ENCODE measurements at regions not wholly inside any gene's neighbourhood (a gene's known extent, or its start where the extent isn't known, plus 50 kb on each side); places are given as distances from the start of the nearest gene placed in this dataset.

DNA sequence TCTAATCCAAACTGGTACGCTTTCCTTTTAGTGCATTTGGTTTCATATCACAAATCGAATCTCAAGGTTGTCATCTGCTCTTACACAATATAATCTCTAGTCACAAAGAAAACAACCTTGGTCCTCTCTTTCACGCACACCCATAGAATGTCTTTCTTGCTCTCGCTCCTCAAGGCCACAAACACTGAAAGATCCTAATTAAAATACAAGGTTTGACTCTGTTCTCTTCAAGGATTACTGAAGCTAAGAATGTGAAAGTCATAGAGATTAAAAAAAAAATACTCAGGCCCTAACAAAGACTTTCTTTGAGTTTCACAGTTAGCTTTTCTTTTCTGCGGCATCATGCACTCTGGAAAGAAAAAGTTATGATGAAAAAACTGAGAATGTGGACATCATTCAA is 891.5 kb downstream of the EFNB2 start:
- DNase-seq: no peak

DNA sequence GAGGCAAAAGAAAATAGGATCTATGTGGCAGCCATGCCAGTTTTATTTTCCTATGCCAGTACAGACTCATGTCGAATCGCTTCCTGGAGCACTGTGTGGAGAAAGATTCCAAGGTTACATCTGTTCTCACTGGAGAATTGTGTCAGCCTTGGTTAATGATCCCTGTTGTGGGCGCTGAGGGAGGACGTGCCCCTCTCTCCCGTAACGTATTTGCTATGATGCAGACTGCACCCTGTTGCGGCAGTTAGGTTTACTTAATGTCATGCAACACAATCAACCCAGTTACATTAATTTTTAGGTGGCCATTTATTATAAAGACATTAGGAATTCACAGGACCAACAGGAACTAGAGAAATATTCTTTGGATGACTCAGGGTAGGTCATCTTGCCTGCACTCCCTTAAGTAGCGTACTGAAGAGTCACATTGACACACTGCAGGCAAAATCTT is 892.9 kb downstream of the EFNB2 start:
- no peak for DNase-seq

DNA sequence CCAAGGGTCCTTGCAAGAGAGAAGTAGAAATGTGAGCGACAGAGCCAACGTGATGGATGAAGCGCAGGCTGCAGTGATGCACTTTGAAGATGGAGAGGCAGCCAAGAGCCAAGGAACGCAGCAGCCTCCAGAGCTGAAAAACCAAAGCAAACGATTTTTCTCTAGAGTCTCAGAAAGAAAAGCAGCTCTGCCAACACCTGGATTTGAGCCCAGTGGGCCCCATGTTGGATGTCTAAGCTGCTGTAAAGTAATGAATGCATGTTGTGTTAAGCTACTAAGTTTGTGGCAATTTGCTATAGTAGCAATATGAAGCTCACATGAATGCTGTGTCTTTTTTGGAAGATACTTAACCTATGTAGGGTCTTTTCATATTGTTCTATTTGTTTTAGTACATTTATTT is 894.3 kb downstream of the EFNB2 start:
- DNase-seq: no peak

DNA sequence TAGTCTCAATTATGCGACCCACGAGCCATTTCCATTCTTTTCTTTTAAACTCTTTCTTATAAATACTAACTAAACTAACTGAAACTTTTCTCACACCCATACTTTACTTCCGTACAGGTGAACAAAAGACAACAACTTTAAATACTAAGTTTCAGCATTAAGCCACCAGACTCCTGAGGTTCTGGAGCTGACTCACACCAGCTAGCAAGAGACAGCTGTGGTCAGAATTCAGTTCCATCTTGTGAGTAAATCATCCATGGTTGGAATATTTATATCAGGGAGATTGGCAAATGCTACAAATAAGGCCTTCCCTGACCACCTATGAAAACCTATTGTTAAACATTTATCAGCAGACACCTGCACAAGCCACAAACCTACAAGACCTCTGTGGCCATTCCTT is 897.0 kb downstream of the EFNB2 start:
- DNase-seq: no peak

DNA sequence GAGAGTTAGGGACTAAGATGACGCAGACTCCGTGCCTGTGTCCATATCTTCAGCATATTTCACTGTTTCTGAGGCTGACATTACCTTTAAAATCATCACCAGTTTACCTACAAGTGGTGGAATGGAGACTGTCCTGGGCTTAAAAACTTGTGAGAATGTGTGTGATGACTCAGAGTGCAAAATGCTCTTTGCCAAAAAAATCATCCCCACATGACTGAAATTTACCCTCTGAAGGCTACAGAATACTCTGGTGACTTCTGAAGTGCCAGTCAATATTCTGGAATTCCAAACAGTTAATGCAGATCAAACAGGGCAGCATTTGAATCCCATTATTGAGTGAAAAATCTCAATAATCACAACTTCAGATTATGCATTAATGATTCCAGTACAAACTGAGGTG is 901.4 kb downstream of the EFNB2 start:
- DNase-seq: no peak

DNA sequence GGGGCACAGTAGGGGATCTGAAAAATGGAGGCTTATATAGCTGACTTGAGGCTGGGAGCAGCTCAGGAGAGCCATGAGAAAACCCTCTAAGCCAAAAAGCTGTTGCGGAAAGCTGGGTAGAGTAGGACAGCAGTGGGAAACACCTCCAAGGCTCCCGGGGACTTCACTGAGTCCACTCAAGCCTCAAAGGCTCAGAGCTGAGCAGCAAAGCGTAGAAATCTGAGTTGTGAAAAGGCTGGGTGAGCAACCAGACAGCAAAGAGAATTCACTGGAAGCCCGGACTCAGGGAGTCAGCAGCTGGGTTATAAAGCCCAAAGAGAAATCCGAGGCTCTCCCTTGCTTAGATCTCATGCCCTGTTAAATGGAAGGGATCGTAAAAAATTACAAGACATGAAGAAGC is 905.0 kb downstream of the EFNB2 start:
- no peak for DNase-seq

DNA sequence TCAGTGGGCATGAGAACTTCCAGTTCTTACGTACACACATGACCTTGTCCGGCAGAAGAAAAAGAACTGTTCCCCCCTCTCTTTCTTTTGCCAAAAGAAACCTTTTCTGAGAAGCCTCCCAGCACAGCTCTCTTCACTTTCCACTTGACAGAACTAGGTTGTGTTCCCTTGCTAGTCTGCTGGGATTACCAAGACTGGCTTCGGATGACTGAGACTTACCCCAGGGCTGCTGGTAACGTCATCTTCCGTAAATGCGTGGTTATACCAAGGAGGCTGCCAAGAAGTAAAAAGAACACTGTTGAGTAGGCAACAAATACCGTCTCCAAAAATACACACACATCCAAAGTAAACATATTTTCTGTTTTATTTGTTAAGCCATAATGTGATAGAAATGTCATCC is 908.2 kb downstream of the EFNB2 start:
- no peak for DNase-seq

DNA sequence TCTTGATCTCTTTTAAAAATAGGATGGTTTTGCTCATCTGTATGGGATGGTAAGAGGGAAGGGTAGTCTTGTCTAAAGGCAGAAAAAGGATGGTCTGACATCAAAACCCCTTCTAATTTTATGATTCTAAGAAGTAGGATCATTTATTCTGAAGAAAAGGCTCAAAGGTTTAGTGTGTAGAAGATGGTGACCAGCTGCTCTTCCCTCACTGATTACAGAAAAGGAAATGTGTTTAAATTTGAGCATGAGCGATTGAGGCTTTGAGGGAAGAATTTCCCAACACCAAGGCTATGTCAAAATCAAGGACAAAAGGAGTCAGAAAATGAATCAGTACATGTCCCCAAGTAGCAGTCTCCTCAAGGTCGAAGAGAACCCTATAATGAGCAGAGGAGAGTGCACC is 909.8 kb downstream of the EFNB2 start:
- DNase-seq: no peak

DNA sequence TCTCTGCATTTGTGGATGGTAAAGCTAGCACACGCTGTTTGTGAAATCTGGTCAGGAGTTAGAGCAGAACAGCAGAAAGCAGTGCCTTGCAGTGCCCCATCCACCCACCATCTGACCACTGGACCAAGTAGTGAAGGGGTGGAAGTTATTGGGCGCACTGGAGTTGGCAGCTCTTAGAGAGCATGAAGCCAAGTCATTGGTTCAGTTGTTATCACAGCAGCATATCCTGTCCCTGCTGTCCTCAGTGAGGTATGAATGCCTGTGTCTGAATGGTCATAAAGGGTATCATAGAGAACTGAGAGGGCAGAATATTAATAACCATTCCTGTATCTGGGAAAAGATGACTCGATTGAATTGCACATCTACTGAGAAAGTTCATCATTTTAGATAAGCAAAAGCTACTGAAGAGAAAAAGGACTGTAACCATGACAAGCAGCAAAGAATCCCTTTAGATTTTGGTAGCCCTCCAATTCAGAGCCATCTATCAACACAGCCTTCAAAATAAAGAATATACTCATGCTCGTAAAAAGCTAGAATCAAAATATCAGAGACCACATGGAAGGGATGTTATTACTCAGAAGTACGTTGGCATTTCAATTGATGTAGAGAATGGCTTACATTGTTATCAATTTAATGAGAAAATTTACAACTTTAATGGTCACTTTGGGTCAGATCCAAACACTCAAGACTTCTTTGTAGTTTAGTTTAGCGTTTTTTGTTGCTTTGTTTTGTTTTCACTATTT is 919.0 kb downstream of the EFNB2 start:
- no peak for DNase-seq

DNA sequence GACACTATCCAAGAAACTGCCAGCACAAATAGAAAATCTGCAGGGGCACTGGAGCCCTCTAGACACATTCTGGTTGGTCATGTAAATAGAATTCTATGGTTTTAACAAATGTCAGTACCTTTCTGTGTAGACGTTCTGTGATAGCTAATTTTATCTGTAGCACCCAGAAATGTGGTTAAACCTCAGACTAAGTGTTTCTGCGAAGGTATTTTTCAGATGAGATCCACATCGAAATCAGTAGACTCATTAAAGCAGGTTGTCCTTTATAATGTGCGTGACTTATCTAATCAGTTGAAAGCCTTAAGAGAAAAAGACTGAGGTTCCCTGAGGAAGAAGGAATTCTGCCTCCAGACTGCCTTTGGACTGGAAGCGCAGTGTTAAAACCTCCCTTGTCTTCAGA is 922.9 kb downstream of the EFNB2 start:
- no peak for DNase-seq

DNA sequence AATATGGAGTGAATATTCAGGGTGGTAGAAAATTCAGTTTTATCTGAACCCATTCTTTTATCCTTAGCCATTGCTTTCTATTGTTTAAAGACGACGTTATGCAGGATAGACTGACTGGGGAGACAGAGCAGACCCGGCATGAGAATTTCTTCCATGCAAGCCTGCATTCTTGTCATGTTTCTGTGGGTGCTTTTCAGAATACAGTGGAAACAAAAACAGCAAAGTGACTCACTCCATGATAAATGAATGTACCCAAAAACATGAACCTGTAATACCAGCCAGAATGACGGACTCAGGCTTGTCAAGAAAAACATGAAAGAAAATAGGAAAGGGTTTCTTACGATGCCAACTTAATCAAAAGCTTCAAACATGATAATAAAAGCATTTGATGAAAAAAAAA is 924.0 kb downstream of the EFNB2 start:
- no peak for DNase-seq

DNA sequence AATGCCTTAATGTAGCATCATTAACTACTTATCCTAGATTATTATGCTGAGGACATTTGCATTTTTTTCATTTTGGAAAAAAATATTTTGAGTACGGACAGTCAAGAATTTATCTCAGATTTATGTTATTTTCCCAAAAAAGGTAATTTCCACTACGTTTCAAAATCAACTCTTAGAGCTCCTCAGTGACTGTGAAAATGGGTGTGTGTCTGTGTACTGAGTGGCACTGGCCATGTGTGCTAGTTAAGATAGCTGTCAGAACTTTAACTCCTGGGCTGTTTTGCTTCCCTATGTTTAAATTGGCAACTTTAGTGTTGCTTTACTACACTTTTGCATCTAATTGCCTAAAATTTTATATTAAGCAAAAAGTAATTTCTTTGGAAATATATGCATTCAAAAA is 927.4 kb downstream of the EFNB2 start:
- no peak for DNase-seq

DNA sequence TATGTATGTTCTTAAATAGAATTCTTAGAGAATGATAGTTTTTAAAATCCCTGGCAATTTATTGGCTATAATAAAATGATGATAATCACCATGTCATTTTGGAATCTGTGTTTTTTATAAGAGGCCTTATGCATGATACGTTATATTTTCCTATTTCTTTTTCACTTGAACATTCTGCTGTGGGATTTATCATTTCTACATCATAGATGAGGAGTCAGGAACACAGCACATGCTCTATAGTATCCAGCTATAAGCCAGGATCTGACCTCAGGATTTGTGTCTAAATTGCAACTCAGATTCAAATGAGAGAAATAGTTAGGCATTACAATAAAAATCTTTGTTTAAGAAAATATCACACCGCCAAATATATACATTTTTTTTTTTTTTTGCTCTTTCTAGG is 928.0 kb downstream of the EFNB2 start:
- DNase-seq: no peak

DNA sequence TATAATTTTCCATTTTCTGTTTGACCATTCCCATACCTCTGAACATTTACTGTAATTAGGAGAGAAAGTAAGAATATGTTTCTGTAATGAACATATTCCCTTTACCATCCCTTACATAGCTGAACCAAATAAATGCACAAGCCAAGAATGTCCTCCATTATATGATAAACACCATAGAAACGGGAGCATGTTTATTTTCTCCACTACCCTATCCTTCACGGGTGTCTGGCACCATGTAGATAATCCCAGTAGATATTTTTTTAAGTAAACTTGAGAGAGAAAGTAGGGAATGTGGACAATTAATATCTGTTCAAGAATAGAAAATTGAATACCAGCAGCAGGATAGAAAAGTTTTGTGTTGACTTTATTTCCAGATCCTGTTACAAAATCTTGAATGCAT is 928.4 kb downstream of the EFNB2 start:
- DNase-seq: no peak

DNA sequence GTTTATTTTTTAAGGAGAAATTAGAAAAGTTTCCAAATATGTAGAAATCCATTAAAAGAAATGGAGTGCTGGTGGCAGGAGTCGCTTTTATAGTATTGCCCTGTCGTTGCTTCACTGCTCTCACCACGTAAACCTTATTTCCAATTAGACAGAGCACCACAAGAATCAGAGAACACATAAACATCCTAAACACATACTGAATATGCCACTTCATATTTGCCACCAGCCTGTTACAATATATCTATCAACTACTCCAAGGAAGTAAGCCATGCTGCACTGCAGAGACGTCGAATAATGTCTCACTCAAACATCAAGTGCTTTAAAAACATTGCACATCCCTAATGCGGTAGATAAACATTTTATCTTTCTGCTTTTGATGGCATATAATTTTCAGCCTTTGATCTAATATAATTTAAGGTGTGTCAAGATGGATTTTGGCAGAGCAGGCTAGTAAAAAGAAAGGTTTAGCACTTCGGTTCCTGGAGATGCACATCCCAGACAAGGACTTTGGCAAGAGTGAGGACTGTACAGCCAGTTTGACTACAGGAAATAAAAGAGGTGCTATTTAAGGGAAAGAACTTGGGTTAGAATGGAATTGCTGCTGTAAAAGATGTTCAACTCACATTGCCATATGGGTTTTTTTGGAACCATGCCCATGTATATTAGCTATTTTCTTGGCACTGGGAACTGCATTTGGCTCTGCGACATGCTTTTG is 932.3 kb downstream of the EFNB2 start:
- DNase-seq: no peak

DNA sequence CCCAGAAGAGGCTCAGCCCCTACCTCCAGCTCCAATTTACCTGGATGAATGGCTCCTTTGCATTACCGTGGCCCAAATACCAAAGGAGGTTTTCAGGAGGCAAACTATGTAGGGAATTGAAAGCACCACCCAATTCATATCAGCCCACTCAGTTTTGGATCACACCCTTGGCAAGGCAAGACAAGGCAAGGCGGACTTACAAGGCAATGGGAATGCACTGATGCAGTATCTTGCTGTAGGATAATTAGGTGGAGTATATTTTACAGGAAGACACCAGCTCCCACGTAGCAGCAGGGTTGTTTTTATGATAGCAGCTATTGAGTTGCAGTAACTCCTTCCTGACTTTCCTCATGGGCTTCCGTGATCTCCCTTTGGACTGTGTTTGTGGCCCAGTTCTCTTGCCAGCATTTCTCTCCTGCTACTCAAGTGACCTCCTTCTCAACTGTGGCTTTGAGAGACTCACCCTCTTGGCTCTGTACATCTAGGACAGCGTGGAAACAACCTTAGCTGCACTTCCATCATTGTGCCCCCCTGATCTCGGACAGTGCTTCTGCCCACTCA is 935.9 kb downstream of the EFNB2 start:
- no peak for DNase-seq

DNA sequence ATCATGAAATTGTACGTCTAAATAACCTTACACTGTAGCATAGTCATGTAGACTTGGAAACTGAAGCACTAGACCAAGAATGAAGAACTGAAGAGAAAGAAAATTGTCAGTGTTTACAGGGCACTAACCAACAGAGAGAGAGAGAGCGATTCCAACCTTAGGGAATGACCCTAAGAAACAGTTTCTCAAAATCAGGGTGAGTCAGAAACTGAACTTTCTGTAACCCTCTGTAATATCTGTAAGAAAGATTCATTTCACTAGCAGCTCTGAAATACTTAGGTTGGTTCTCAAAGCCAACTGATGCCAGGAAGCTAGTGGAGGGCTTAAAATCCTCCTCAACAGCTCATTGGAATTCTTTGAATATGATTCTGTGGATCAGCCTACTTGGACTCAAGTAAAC is 936.9 kb downstream of the EFNB2 start:
- no peak for DNase-seq

DNA sequence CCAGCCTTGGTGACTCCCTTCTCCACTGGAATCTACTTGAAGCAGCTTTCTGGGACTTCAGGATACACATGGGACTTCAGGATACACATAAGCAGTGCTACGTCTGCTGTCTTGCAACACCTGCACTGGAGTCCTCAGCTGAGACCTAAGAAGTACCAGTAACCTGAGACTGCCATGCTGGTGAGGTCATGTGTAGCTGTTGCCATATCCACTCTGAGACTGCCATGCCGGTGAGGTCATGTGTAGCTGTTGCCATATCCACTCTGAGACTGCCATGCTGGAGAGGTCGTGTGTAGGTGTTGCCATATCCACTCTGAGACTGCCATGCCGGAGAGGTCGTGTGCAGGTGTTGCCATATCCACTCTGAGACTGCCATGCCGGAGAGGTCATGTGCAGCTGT is 937.9 kb downstream of the EFNB2 start:
- DNase-seq: no peak

DNA sequence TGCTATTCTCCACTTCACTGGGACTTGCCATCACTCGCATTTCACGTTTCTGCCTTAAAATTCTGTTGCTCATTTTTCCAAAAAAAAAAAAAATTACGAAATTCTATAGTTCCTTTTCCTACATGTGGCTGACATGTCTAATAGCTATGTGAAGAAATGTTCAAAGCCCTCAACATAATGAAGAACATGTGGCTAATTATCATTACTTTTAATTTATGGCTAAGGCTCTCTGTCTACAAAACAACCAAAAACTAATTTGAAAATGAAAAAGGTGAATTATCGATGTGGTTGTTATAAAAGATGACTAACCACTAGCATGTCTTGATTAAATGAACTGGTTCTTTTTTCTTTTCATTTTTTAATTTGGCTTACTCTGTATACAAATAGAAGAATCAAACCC is 940.0 kb downstream of the EFNB2 start:
- DNase-seq: no peak

DNA sequence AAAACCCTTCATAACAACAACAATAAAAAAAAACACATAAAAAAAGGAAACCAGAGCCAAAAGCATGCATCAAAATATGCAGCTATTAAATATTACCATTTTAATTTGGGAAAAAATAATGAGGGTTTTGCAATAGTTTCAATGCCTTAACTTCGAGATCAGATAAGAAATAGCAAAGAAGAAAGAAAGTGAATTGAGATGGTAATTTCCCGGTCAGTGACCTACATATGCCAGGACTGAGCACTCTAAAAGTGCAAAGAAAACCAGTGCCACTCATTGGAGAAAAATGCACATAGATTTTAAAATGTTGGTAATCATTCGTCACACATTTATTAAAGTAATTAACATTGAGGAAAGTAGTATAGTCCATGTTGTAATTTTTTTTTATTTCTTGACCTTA is 944.2 kb downstream of the EFNB2 start:
- DNase-seq: no peak

DNA sequence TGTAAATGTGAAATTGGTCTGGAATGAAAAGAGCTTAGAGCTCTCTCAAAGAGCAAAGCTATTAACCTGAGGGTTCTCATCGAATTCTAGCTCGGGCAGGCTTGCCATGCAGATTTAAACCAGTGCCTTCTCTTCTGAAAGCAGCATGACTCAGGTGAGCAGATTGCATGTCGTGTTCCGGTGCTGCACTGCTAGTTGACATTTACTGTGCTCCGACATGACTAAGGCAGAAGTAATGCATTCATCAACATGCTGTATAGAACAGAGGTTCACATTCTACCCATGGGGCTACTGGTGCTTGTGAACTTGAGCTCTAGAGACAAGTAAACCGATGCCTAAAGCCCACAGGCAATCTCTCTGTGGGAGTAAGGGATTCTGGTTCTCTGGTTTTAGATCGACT is 947.7 kb downstream of the EFNB2 start:
- no peak for DNase-seq

DNA sequence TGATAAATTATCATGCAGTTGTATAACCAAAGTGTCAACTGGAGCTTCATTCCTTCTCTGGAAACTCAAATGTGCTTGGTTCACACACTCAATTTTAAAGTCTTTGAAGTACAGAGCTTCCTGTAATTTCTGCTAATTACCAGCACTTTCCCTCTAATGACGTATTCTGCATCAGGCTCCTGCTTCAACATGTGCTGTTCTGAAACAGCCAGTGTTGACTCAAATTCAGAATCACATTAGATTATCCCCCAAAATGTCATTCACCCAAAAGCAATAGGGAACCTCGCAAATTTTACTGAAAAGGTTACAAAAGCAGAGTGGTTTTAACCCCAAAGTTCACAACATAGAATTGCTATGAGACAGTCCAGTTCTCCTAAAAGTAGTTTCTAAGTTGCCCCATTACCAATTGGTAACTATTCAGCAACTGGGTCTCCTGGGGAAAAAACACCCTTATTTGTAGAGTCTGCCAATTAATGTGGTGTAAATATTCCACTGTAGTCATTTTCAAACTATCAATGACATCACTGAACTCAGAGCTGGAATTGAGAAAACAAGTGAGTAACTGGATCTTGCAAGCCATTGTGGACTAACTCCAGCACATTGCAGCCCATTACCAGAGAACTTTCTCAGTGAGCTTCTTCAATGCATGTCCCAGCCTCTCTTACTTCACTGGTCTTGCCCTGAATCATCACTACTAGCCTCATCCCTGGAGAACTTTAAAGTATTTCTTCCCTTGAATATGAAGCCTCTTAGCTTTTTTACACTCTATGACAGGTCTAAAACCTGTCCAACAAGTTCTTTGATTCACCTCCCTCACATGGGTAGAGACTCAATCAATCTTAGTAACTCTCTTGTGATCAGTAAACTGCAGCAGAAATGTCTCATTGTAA is 955.4 kb downstream of the EFNB2 start:
- no peak for DNase-seq

DNA sequence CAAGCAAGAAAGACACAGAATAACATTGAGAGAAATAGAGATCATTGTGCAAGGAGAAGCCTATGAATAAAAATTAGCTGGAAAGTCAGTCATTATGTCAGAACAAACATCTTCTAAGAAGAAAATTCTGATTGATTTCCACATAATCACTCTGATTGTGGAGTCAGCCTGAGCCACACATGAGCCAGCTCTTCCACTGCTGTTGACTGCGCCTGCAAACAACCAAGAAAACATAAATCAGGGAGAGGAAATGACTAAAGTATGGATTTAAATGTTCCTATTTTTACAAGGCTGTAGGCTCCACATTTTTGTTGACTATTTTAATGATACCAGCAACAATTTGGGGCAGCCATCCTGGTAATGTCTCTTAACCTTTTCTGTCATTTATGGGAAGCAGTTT is 962.3 kb downstream of the EFNB2 start:
- DNase-seq: no peak
